T-cell (primary cell): ENCODE measurements at regions not wholly inside any gene's neighbourhood (a gene's known extent, or its start where the extent isn't known, plus 50 kb on each side); places are given as distances from the start of the nearest gene placed in this dataset.

ENCODE experiments used
- ATAC-seq, 4 experiments: fragments of 200-7000 bp in 3 of 4; fragments of 150-1000 bp in 1 of 4; cut with Tn5 transposase; replicated peaks in 1 of 4; 1 replicate in 3 of 4; 2 replicates in 1 of 4; pipeline ENCODE4 v1.10.0; 2021; ENCODE audit warnings: moderate library complexity in 3 of 4, mild to moderate bottlenecking in 2 of 4, moderate number of reproducible peaks in 1 of 4
- CTCF ChIA-PET, 2 donors: fragments of 300-600 bp; sonication (Branson Sonifier 250); formaldehyde crosslinking; loops; one replicate each; lab custom pipeline; 2022; ENCODE audit warnings: antibody characterized with exemption in 2 of 2; lab: Charles Lee
- POLR2A ChIA-PET, 2 donors: fragments of 300-600 bp; sonication (Branson Sonifier 250); formaldehyde crosslinking; loops; one replicate each; lab custom pipeline; 2022; ENCODE audit warnings: antibody characterized with exemption in 2 of 2; lab: Charles Lee
- DNase-seq, 35 experiments: peaks; one replicate each; pipeline versions ENCODE4 v3.0.0 to v3.0.0-alpha.2; 2013 to 2023
- H3K27ac ChIP-seq: one replicate; pipeline ENCODE4 v1.5.1; 2013; ENCODE audit warnings: low read length
- H3K27me3 ChIP-seq, 2 experiments: replicated peaks in 1 of 2; 1 replicate in 1 of 2; 2 replicates in 1 of 2; pipeline versions ENCODE4 v1.6.1 to v1.7.0; 2013; ENCODE audit warnings: low read length in 1 of 2, mixed read lengths in 1 of 2; ENCODE audit not compliant: control insufficient read depth in 2 of 2, insufficient read depth in 2 of 2; ENCODE audit errors: extremely low read depth in 1 of 2
- H3K36me3 ChIP-seq, 2 donors: 1 replicate in 1 of 2; 2 replicates in 1 of 2; pipeline versions ENCODE4 v1.6.1 to v1.7.0; 2013; ENCODE audit warnings: low read length in 1 of 2; ENCODE audit not compliant: control insufficient read depth in 2 of 2, insufficient read depth in 1 of 2; ENCODE audit errors: extremely low read depth in 1 of 2
- H3K4me1 ChIP-seq, 2 experiments: 1 replicate in 1 of 2; 2 replicates in 1 of 2; pipeline versions ENCODE4 v1.6.1 to v1.7.0; 2013; ENCODE audit warnings: low read length in 2 of 2, mixed read lengths in 1 of 2; ENCODE audit not compliant: insufficient read depth in 2 of 2, control insufficient read depth in 1 of 2; ENCODE audit errors: extremely low read depth in 1 of 2
- H3K4me3 ChIP-seq, 2 donors: 1 replicate in 1 of 2; 2 replicates in 1 of 2; pipeline versions ENCODE4 v1.5.1 to v1.7.0; 2013; ENCODE audit warnings: mild to moderate bottlenecking in 2 of 2, low read length in 1 of 2, moderate library complexity in 1 of 2; ENCODE audit not compliant: control insufficient read depth in 1 of 2; ENCODE audit errors: extremely low read depth in 1 of 2
- H3K9me3 ChIP-seq: 2 replicates; pipeline ENCODE4 v1.7.0; 2013
- H3K27ac Mint-ChIP-seq, 2 donors: one replicate each; pipeline ENCODE4 v1.8.0; 2020 to 2021; ENCODE audit warnings: mild to moderate bottlenecking in 2 of 2, mixed read lengths in 2 of 2
- H3K27me3 Mint-ChIP-seq, 2 donors: one replicate each; pipeline ENCODE4 v1.8.0; 2021 to 2022; ENCODE audit warnings: mixed read lengths in 2 of 2
- H3K36me3 Mint-ChIP-seq: one replicate; pipeline ENCODE4 v1.8.0; 2021; ENCODE audit warnings: mixed read lengths
- H3K4me1 Mint-ChIP-seq, 3 donors: one replicate each; pipeline ENCODE4 v1.8.0; 2020 to 2022; ENCODE audit warnings: mixed read lengths in 3 of 3, mild to moderate bottlenecking in 1 of 3
- H3K4me3 Mint-ChIP-seq, 3 donors: one replicate each; pipeline ENCODE4 v1.8.0; 2020 to 2022; ENCODE audit warnings: mild to moderate bottlenecking in 3 of 3, mixed read lengths in 3 of 3, moderate library complexity in 3 of 3
- H3K9me3 Mint-ChIP-seq, 3 donors: one replicate each; pipeline ENCODE4 v1.8.0; 2020 to 2022; ENCODE audit warnings: mixed read lengths in 3 of 3
- WGBS: methylation state at CpG from one replicate; pipeline ENCODE4 v1.1.5; 2013; ENCODE audit warnings: missing lambda C conversion rate; ENCODE audit not compliant: insufficient coverage; 5-methylcytosine and 5-hydroxymethylcytosine counted together

DNA sequence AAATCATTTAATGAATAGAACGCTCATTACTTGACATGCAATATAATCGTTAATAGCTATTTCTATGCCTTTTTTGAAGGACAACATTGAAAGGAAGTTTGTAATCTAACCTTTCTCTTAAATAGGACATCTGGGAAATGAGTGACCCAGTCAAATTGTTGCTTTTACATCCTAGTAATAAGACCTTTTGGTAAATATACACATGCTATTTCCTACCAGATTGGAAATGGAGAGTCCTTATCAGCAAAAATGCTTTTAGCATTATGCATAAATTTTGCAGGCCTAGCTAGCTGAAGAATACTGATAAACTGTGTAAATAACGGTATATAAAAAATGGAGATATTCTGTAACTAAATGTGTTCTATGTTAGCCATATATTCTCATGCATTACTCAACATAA lies 567.3 kb upstream of the DSEL start:
- H3K9me3 Mint-ChIP-seq = no peaks in the 10 kb centered on the region
- H3K4me3 ChIP-seq = no peak overlapping the region
- WGBS = no CpG with 5 or more reads among the region's 3 CpGs
- ChIA-PET POLR2A (no interaction called here), CTCF (no interaction called here)
- H3K4me3 Mint-ChIP-seq = no peak overlapping the region
- ATAC-seq = no peak
- no peaks in the 10 kb centered on the region for H3K27me3 ChIP-seq
- no peaks in the 10 kb centered on the region for H3K9me3 ChIP-seq
- no peak for DNase-seq
- H3K36me3 ChIP-seq = no peaks in the 10 kb centered on the region
- H3K4me1 ChIP-seq = no peaks in the 10 kb centered on the region
- H3K4me1 Mint-ChIP-seq = no peaks in the 10 kb centered on the region
- no peaks in the 10 kb centered on the region for H3K36me3 Mint-ChIP-seq
- H3K27ac Mint-ChIP-seq = no peak overlapping the region
- no peak overlapping the region for H3K27ac ChIP-seq
- H3K27me3 Mint-ChIP-seq = no peaks in the 10 kb centered on the region

DNA sequence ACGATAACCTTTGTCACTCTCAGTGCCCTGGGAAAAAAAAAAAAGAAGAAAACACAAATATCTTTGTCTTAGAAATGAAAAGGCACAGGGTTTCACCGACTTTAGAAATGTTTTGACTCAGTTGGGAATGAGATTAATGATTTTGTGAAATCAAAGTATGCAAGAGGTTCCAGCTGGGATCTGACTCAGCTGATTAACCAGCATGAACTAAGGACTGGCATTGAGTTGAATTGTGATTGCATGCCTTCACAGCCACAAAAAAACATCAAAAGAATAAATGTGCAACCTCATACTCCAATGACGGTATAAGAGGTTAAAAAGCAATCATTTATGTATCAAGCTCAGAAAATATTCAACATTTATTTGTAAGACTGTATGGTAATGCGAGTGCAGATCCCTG lies 566.6 kb upstream of the DSEL start:
- no peaks in the 10 kb centered on the region for H3K27me3 Mint-ChIP-seq
- CTCF ChIA-PET = no interaction called here
- ATAC-seq (no peak), DNase-seq (no peak)
- no peak overlapping the region for H3K4me3 Mint-ChIP-seq
- Histone ChIP-seq H3K4me3 (no peak overlapping the region), H3K27ac (no peak overlapping the region), H3K9me3 (no peaks in the 10 kb centered on the region), H3K36me3 (no peaks in the 10 kb centered on the region), H3K27me3 (no peaks in the 10 kb centered on the region), H3K4me1 (no peaks in the 10 kb centered on the region)
- H3K36me3 Mint-ChIP-seq = no peaks in the 10 kb centered on the region
- 33% methylated on average over 1 of the region's 4 CpGs for WGBS
- POLR2A ChIA-PET = no interaction called here
- no peak overlapping the region for H3K27ac Mint-ChIP-seq
- no peaks in the 10 kb centered on the region for H3K9me3 Mint-ChIP-seq
- no peaks in the 10 kb centered on the region for H3K4me1 Mint-ChIP-seq

DNA sequence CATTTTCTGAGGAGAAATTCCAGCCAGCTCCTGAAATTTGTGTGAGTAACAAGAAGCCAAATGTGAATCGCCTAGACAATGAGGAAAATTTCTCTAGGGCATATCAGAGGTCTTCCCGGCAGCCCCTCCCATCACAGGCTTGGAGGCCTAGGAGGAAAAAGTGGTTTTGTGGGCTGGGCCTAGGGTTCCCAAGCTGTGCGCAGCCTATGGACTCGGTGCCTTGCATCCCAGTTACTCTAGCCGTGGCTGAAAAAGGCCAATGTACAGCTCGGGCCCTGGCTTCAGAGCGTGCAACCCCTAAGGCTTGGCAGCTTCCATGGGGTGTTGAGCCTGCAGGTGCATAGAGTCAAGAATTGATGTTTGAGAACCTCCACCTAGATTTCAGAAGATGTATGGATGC lies 556.2 kb upstream of the DSEL start:
- Histone ChIP-seq H3K27me3 (no peaks in the 10 kb centered on the region), H3K4me3 (no peak overlapping the region), H3K27ac (no peak overlapping the region), H3K9me3 (no peaks in the 10 kb centered on the region), H3K4me1 (no peaks in the 10 kb centered on the region), H3K36me3 (no peaks in the 10 kb centered on the region)
- 78% methylated on average over 5 of the region's 7 CpGs for WGBS
- Mint-ChIP-seq H3K4me3 (no peak overlapping the region), H3K27me3 (no peaks in the 10 kb centered on the region), H3K4me1 (no peaks in the 10 kb centered on the region), H3K9me3 (peaks cover 0 to 17% (median 10%) of the 10 kb centered on the region in 3 donors), H3K27ac (no peak overlapping the region), H3K36me3 (no peaks in the 10 kb centered on the region)
- POLR2A ChIA-PET = no interaction called here
- no peak for DNase-seq
- no peak for ATAC-seq
- CTCF ChIA-PET = no interaction called here

DNA sequence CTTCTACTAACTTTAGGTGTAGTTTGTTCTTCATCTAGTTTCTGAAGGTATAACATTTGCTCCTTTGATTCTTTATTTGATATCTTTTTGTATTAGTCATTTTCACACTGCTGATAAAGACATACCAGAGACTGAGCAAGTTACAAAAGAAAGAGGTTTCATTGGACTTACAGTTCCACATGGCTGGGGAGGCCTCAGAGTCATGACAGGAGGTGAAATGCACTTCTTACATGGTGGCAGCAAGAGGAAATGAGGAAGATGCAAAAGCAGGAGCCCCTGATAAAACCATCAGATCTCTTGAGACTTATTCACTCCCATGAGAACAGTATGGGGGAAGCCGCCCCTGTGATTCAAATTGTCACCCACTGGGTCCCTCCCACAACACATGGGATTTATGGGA lies 544.4 kb upstream of the DSEL start:
- no peak overlapping the region for H3K27ac ChIP-seq
- ChIA-PET POLR2A (no interaction called here), CTCF (no interaction called here)
- Mint-ChIP-seq H3K4me1 (no peaks in the 10 kb centered on the region), H3K27ac (no peak overlapping the region), H3K36me3 (no peaks in the 10 kb centered on the region), H3K27me3 (no peaks in the 10 kb centered on the region), H3K9me3 (peaks cover 0 to 10% (median 9%) of the 10 kb centered on the region in 3 donors), H3K4me3 (no peak overlapping the region)
- no CpG with 5 or more reads among the region's 1 CpG for WGBS
- DNase-seq (no peak), ATAC-seq (no peak)
- no peaks in the 10 kb centered on the region for H3K27me3 ChIP-seq
- H3K4me3 ChIP-seq = no peak overlapping the region
- H3K36me3 ChIP-seq = no peaks in the 10 kb centered on the region
- H3K4me1 ChIP-seq = no peaks in the 10 kb centered on the region
- H3K9me3 ChIP-seq = no peaks in the 10 kb centered on the region

DNA sequence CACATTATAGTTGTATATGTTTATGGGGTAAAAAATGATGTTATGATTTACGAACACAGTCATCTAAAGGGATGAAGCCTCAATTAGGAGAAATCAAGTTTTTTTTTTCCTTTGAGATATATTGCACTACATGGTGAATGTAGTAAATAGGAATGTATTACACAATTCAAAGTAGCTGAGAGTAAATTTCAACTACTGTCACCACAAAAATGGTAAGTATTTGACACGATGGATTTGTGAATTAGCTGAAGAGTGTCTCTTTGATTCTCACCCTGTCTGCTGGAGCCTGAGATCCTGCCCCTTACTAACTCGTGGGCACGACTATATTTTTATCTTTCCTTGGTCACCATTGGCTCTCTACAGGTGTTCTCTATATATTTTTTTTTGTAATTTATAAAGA lies 540.4 kb upstream of the DSEL start:
- no peak overlapping the region for H3K27ac ChIP-seq
- no peak overlapping the region for H3K4me3 Mint-ChIP-seq
- H3K4me1 Mint-ChIP-seq = no peaks in the 10 kb centered on the region
- no peak for DNase-seq
- H3K9me3 Mint-ChIP-seq = no peaks in the 10 kb centered on the region
- no peaks in the 10 kb centered on the region for H3K27me3 ChIP-seq
- H3K4me3 ChIP-seq = no peak overlapping the region
- H3K36me3 ChIP-seq = no peaks in the 10 kb centered on the region
- ChIA-PET CTCF (no interaction called here), POLR2A (no interaction called here)
- WGBS = no CpG with 5 or more reads among the region's 4 CpGs
- H3K27me3 Mint-ChIP-seq = no peaks in the 10 kb centered on the region
- no peak for ATAC-seq
- H3K36me3 Mint-ChIP-seq = no peaks in the 10 kb centered on the region
- no peak overlapping the region for H3K27ac Mint-ChIP-seq
- H3K9me3 ChIP-seq = no peaks in the 10 kb centered on the region
- H3K4me1 ChIP-seq = no peaks in the 10 kb centered on the region

DNA sequence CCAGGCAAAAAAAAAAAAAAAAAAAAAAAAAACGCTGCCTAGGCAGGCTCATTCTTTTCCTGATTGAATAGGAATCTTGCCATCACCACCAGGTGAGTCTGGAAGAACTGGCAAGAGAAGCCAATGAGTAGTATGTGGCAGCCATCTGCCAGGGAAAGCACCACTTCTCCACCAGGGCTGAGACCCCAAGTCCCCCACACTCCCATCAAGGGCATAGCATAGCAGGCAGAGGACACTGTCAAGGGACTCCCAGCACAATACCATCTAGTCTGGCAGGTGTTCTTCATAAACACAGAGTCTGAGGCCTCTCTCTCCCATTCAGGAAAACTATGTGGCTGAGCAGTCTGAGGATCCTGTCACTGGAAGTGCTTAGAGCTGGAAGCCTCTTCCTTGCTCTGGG lies 538.1 kb upstream of the DSEL start:
- ChIA-PET POLR2A (no interaction called here), CTCF (no interaction called here)
- Histone ChIP-seq H3K27ac (no peak overlapping the region), H3K9me3 (no peaks in the 10 kb centered on the region), H3K36me3 (no peaks in the 10 kb centered on the region), H3K4me1 (no peaks in the 10 kb centered on the region), H3K27me3 (no peaks in the 10 kb centered on the region), H3K4me3 (no peak overlapping the region)
- Mint-ChIP-seq H3K27me3 (no peaks in the 10 kb centered on the region), H3K4me1 (no peaks in the 10 kb centered on the region), H3K4me3 (no peak overlapping the region), H3K36me3 (no peaks in the 10 kb centered on the region), H3K27ac (no peak overlapping the region), H3K9me3 (no peaks in the 10 kb centered on the region)
- ATAC-seq (no peak), DNase-seq (no peak)
- WGBS = no CpG with 5 or more reads among the region's 1 CpG

DNA sequence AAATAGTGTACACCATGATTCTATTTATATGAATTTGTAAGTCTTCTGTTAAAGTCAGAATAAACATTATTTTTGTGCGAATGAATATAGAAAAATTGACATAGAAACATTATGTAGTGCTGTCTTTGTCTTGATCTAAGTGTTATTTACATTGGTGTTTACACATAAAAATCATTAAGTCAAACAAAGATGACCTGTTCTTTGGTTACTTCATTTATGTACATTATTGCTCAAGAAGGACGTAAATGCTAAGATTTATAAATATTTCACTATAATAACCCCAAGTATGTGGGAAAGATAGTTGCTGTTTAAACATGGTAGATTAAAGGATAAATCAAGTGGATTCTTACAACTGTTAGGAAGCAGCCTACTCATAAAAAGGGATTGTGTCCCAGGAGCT lies 536.8 kb upstream of the DSEL start:
- Mint-ChIP-seq H3K4me1 (no peaks in the 10 kb centered on the region), H3K4me3 (no peak overlapping the region), H3K9me3 (no peaks in the 10 kb centered on the region), H3K27ac (no peak overlapping the region), H3K27me3 (no peaks in the 10 kb centered on the region), H3K36me3 (no peaks in the 10 kb centered on the region)
- DNase-seq (no peak), ATAC-seq (no peak)
- H3K36me3 ChIP-seq = no peaks in the 10 kb centered on the region
- no peaks in the 10 kb centered on the region for H3K27me3 ChIP-seq
- no peaks in the 10 kb centered on the region for H3K4me1 ChIP-seq
- no peak overlapping the region for H3K4me3 ChIP-seq
- no peaks in the 10 kb centered on the region for H3K9me3 ChIP-seq
- ChIA-PET CTCF (no interaction called here), POLR2A (no interaction called here)
- no CpG with 5 or more reads among the region's 2 CpGs for WGBS
- no peak overlapping the region for H3K27ac ChIP-seq
